ENCODE measurements at regions not wholly inside any gene's neighbourhood (a gene's known extent, or its start where the extent isn't known, plus 50 kb on each side); places are given as distances from the start of the nearest gene placed in this dataset.

GRCh38 chr3:162704799-162705385, 1208.3 kb downstream of the OTOL1 start:
- Histone ChIP-seq H3K79me2 (ENCODE audit: insufficient read depth, low read length) (no peaks in the 10 kb centered on the region), H2AFZ (ENCODE audit: low read length) (no peak overlapping the region), H3K27ac (ENCODE audit: extremely low read length, insufficient read depth, low read length) (no peak overlapping the region), H3K4me3 (replicated peaks in 1 of 3; ENCODE audit: insufficient read depth in 1 of 3, low read depth in 2 of 3, low read length in 3 of 3) (no peak overlapping the region), H3K4me2 (ENCODE audit: low read depth, low read length) (no peak overlapping the region), H3K36me3 (replicated peaks in 1 of 2; ENCODE audit: control insufficient read depth in 1 of 2, insufficient read depth in 2 of 2, low read length in 2 of 2) (no peaks in the 10 kb centered on the region), H3K9me3 (ENCODE audit: low read length) (no peaks in the 10 kb centered on the region), H3K9ac (ENCODE audit: insufficient read depth, low read depth, low read length) (no peak overlapping the region), H3K4me1 (ENCODE audit: insufficient read depth, low read length) (no peaks in the 10 kb centered on the region), H4K20me1 (ENCODE audit: insufficient read depth, low read length) (no peaks in the 10 kb centered on the region), H3K27me3 (ENCODE audit: control insufficient read depth in 1 of 2, insufficient read depth in 2 of 2, low read length in 2 of 2) (no peaks in the 10 kb centered on the region)
- CTCF ChIA-PET (ENCODE audit: low intra/inter-chr PET ratio, low total read pairs), result no interaction called here
- ATAC-seq (no peak), FAIRE-seq (no peak), DNase-seq (ENCODE audit: low spot score) (no peak)
- POLR2A ChIA-PET, result no interaction called here
- in situ Hi-C loops (cut with HindIII; ENCODE audit: extremely low pct_ligation_motif_present, low pct_unique_long_range_greater_than_20kb) (no loop called here), intact Hi-C loops (cut with micrococcal nuclease; ENCODE audit: unreplicated experiment) (no loop called here)
- BruUV-seq (replicated peaks), result no TSS peak
- 49% methylated on average over 5 of the region's 5 CpGs for WGBS (ENCODE audit: low lambda C conversion rate)
- no peak for TF ChIP-seq HNF4A (CRISPR knock-in tag; IDR thresholded peaks at IDR 0.05)
- no peak for TF ChIP-seq THAP8 (CRISPR knock-in tag; IDR thresholded peaks at IDR 0.05; ENCODE audit: borderline replicate concordance)
- TF ChIP-seq RBM39 (IDR thresholded peaks at IDR 0.05; ENCODE audit: low read depth, low read length, poor library complexity, severe bottlenecking), result no peak
- no peak for TF ChIP-seq GTF3A (CRISPR knock-in tag; conservative IDR thresholded peaks at IDR 0.05)
- TF ChIP-seq ZNF317 (CRISPR knock-in tag; IDR thresholded peaks at IDR 0.05), result no peak
- TF ChIP-seq ZNF446 (CRISPR knock-in tag; IDR thresholded peaks at IDR 0.05), result no peak
- TF ChIP-seq SNAI1 (CRISPR knock-in tag; IDR thresholded peaks at IDR 0.05; ENCODE audit: borderline replicate concordance), result no peak
- TF ChIP-seq IRF1 (CRISPR knock-in tag; IDR thresholded peaks at IDR 0.05; ENCODE audit: low read depth), result no peak
- no peak for TF ChIP-seq THAP9 (CRISPR knock-in tag; IDR thresholded peaks at IDR 0.05; ENCODE audit: borderline replicate concordance)
- no peak for TF ChIP-seq SP4 (CRISPR knock-in tag; IDR thresholded peaks at IDR 0.05)
- no peak for TF ChIP-seq ZNF407 (CRISPR knock-in tag; IDR thresholded peaks at IDR 0.05; ENCODE audit: not compliant biosample characterization)
- TF ChIP-seq JUN (CRISPR knock-in tag; IDR thresholded peaks at IDR 0.05), result no peak

Data from HepG2 (cell line).